ENCODE measurements at regions not wholly inside any gene's neighbourhood (a gene's known extent, or its start where the extent isn't known, plus 50 kb on each side); places are given as distances from the start of the nearest gene placed in this dataset.

DNA sequence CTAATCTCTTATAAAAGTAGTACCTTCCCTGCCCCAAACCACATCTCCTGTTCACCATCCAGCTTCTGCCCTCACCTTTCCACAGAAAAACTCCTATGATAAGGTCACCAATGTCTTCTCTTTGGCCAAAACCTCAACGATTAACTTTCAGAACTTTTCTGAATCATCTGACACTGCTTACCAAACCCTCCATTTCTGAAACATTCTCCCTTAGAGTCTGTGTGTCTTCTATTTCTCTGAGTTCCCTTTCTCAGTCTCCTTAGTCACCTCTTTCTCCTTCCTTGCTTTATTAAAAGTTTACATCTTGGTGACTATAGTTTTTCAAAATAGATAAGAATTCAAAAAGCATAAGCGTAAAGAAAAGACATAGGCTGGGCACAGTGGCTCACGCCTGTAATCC is 51.3 kb upstream of the SP3 start:
- 62% methylated on average over 3 of the region's 3 CpGs for WGBS (ENCODE audit: insufficient coverage, insufficient replicate concordance, low lambda C conversion rate, missing lambda C conversion rate)
- CTCF ChIA-PET, result no interaction called here
- POLR2A ChIA-PET, result interaction anchor here (0.6 kb wide), 1 partner anchor 13 kb away, joined by 3 read pairs; no protein-coding TSS in a partner anchor

More for the DNA sequence above, 51.3 kb upstream of the SP3 start:
- ATAC-seq (no peak), DNase-seq (ENCODE audit: low read depth, low spot score) (no peak), FAIRE-seq (no peak)
- no TSS peak for BruUV-seq (replicated peaks)
- intact Hi-C loops (cut with micrococcal nuclease; ENCODE audit: unreplicated experiment), result no loop called here
- Histone ChIP-seq H3K36me3 (ENCODE audit: control insufficient read depth in 2 of 2, insufficient read depth in 2 of 2, low read length in 1 of 2) (no peaks in the 10 kb centered on the region), H4K20me1 (ENCODE audit: control insufficient read depth, insufficient read depth) (no peaks in the 10 kb centered on the region), H3K9me3 (replicated peaks; ENCODE audit: control insufficient read depth, insufficient read depth, low read length) (no peaks in the 10 kb centered on the region), H3K9ac (ENCODE audit: control insufficient read depth, insufficient read depth, low read length) (no peak overlapping the region), H3K27ac (ENCODE audit: control insufficient read depth, insufficient read depth) (no peak overlapping the region), H3K4me2 (ENCODE audit: control insufficient read depth, insufficient read depth) (no peak overlapping the region), H3K4me3 (no peak overlapping the region), H2AFZ (ENCODE audit: control insufficient read depth, low read depth, low read length) (no peak overlapping the region), H3K4me1 (ENCODE audit: control insufficient read depth, insufficient read depth, low read length) (peaks cover 14% of the 10 kb centered on the region), H3K27me3 (replicated peaks in 1 of 2; ENCODE audit: control insufficient read depth in 2 of 2, insufficient read depth in 2 of 2, low read length in 1 of 2) (no peaks in the 10 kb centered on the region), H3K79me2 (ENCODE audit: control insufficient read depth, insufficient read depth, low read length) (no peaks in the 10 kb centered on the region)
- in situ Hi-C loops (cut with MboI), result no loop called here
- TF ChIP-seq ASH2L (IDR thresholded peaks at IDR 0.05; ENCODE audit: borderline replicate concordance, low read depth) (no peak), CBX3 (IDR thresholded peaks at IDR 0.05; ENCODE audit: borderline replicate concordance, low read depth) (no peak), MTA2 (IDR thresholded peaks at IDR 0.05; ENCODE audit: low read depth) (no peak), ZNF384 (IDR thresholded peaks at IDR 0.05; ENCODE audit: borderline replicate concordance, low read depth, low read length) (no peak), STAT3 (IDR thresholded peaks at IDR 0.05; ENCODE audit: low read depth, low read length) (no peak), ZSCAN29 (IDR thresholded peaks at IDR 0.05) (no peak), PAX8 (IDR thresholded peaks at IDR 0.05) (no peak), MXI1 (IDR thresholded peaks at IDR 0.05; ENCODE audit: low read depth, low read length) (no peak), IRF4 (IDR thresholded peaks at IDR 0.05; ENCODE audit: low read depth, low read length) (no peak), ESRRA (IDR thresholded peaks at IDR 0.05; ENCODE audit: low read length) (no peak), EZH2 (IDR thresholded peaks at IDR 0.05; ENCODE audit: borderline replicate concordance, control insufficient read depth, low read depth, low read length) (no peak), SUZ12 (IDR thresholded peaks at IDR 0.05; ENCODE audit: unreplicated experiment) (no peak), MEF2B (IDR thresholded peaks at IDR 0.05; ENCODE audit: partially characterized antibody, poor library complexity, severe bottlenecking) (no peak), JUNB (IDR thresholded peaks at IDR 0.05) (no peak), CREB1 (IDR thresholded peaks at IDR 0.05; ENCODE audit: low read depth) (no peak)
- TF ChIP-seq, protein P1, sequence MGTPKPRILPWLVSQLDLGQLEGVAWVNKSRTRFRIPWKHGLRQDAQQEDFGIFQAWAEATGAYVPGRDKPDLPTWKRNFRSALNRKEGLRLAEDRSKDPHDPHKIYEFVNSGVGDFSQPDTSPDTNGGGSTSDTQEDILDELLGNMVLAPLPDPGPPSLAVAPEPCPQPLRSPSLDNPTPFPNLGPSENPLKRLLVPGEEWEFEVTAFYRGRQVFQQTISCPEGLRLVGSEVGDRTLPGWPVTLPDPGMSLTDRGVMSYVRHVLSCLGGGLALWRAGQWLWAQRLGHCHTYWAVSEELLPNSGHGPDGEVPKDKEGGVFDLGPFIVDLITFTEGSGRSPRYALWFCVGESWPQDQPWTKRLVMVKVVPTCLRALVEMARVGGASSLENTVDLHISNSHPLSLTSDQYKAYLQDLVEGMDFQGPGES (IDR thresholded peaks at IDR 0.05), result no peak
- TF ChIP-seq, protein P2, sequence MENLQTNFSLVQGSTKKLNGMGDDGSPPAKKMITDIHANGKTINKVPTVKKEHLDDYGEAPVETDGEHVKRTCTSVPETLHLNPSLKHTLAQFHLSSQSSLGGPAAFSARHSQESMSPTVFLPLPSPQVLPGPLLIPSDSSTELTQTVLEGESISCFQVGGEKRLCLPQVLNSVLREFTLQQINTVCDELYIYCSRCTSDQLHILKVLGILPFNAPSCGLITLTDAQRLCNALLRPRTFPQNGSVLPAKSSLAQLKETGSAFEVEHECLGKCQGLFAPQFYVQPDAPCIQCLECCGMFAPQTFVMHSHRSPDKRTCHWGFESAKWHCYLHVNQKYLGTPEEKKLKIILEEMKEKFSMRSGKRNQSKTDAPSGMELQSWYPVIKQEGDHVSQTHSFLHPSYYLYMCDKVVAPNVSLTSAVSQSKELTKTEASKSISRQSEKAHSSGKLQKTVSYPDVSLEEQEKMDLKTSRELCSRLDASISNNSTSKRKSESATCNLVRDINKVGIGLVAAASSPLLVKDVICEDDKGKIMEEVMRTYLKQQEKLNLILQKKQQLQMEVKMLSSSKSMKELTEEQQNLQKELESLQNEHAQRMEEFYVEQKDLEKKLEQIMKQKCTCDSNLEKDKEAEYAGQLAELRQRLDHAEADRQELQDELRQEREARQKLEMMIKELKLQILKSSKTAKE (IDR thresholded peaks at IDR 0.05; ENCODE audit: low read depth, poor library complexity, severe bottlenecking), result no peak
- TF ChIP-seq, protein P3, sequence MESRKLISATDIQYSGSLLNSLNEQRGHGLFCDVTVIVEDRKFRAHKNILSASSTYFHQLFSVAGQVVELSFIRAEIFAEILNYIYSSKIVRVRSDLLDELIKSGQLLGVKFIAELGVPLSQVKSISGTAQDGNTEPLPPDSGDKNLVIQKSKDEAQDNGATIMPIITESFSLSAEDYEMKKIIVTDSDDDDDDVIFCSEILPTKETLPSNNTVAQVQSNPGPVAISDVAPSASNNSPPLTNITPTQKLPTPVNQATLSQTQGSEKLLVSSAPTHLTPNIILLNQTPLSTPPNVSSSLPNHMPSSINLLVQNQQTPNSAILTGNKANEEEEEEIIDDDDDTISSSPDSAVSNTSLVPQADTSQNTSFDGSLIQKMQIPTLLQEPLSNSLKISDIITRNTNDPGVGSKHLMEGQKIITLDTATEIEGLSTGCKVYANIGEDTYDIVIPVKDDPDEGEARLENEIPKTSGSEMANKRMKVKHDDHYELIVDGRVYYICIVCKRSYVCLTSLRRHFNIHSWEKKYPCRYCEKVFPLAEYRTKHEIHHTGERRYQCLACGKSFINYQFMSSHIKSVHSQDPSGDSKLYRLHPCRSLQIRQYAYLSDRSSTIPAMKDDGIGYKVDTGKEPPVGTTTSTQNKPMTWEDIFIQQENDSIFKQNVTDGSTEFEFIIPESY (IDR thresholded peaks at IDR 0.05), result no peak
- ChIA-PET RAD21 (ENCODE audit: unreplicated experiment) (no interaction called here), SMC1A (ENCODE audit: uncharacterized antibody, unreplicated experiment) (no interaction called here)

Data from GM12878 (cell line).